Rectal smooth muscle tissue (tissue), 1 donor: ENCODE measurements at regions not wholly inside any gene's neighbourhood (a gene's known extent, or its start where the extent isn't known, plus 50 kb on each side); places are given as distances from the start of the nearest gene placed in this dataset.
"Not testable (repeated sequence)": the region's sequence is repeated elsewhere in the genome, so short reads cannot be mapped to it uniquely, and the experiment has no call there.

Experiments used
- H3K27ac ChIP-seq: one replicate; pipeline ENCODE4 v1.7.0; 2013; ENCODE audit warnings: low read depth, low read length, inconsistent platforms
- H3K27me3 ChIP-seq: one replicate; pipeline ENCODE4 v1.7.0; 2013; ENCODE audit warnings: low read length; ENCODE audit not compliant: control insufficient read depth, insufficient read depth
- H3K36me3 ChIP-seq: one replicate; pipeline ENCODE4 v1.7.0; 2013; ENCODE audit warnings: low read length; ENCODE audit not compliant: control insufficient read depth, insufficient read depth
- H3K4me1 ChIP-seq: one replicate; pipeline ENCODE4 v1.7.0; 2013; ENCODE audit warnings: low read length; ENCODE audit not compliant: control insufficient read depth, insufficient read depth
- H3K4me3 ChIP-seq: one replicate; pipeline ENCODE4 v1.7.0; 2013; ENCODE audit warnings: low read length
- H3K9ac ChIP-seq: one replicate; pipeline ENCODE4 v1.7.0; 2013; ENCODE audit warnings: low read length

GRCh38 chr5:104327801-104328200, 765.2 kb upstream of the NUDT12 start:
- Histone ChIP-seq H3K27me3 (no peaks in the 10 kb centered on the region), H3K9ac (no peak overlapping the region), H3K4me1 (no peaks in the 10 kb centered on the region)

GRCh38 chr5:104326966-104327365, 764.4 kb upstream of the NUDT12 start:
- H3K9ac ChIP-seq, result no peak overlapping the region
- H3K27me3 ChIP-seq, result no peaks in the 10 kb centered on the region
- no peaks in the 10 kb centered on the region for H3K4me1 ChIP-seq
- H3K36me3 ChIP-seq, result no peaks in the 10 kb centered on the region
- no peak overlapping the region for H3K4me3 ChIP-seq
- no peak overlapping the region for H3K27ac ChIP-seq

More at GRCh38 chr5:104327801-104328200, 765.2 kb upstream of the NUDT12 start:
- Histone ChIP-seq H3K36me3 (no peaks in the 10 kb centered on the region), H3K4me3 (no peak overlapping the region), H3K27ac (no peak overlapping the region)

GRCh38 chr5:104325356-104325755, 762.8 kb upstream of the NUDT12 start:
- no peak overlapping the region for H3K4me3 ChIP-seq
- H3K36me3 ChIP-seq, result no peaks in the 10 kb centered on the region
- H3K27ac ChIP-seq, result no peak overlapping the region
- no peak overlapping the region for H3K9ac ChIP-seq
- no peaks in the 10 kb centered on the region for H3K27me3 ChIP-seq
- no peaks in the 10 kb centered on the region for H3K4me1 ChIP-seq

GRCh38 chr5:104316676-104317075, 754.1 kb upstream of the NUDT12 start:
- not testable (repeated sequence) for H3K9ac ChIP-seq, H3K27ac ChIP-seq, H3K27me3 ChIP-seq, H3K4me3 ChIP-seq, H3K36me3 ChIP-seq, H3K4me1 ChIP-seq

- no peaks in the 10 kb centered on the region for H3K36me3 ChIP-seq
- H3K4me3 ChIP-seq, result no peak overlapping the region
Observed at GRCh38 chr5:104312481-104312880, 749.9 kb upstream of the NUDT12 start.

GRCh38 chr5:104305602-104306001, 743.0 kb upstream of the NUDT12 start:
- Histone ChIP-seq H3K36me3 (no peaks in the 10 kb centered on the region), H3K27me3 (no peaks in the 10 kb centered on the region), H3K4me3 (no peak overlapping the region), H3K9ac (no peak overlapping the region), H3K27ac (no peak overlapping the region), H3K4me1 (no peaks in the 10 kb centered on the region)

More at GRCh38 chr5:104312481-104312880, 749.9 kb upstream of the NUDT12 start:
- H3K27ac ChIP-seq, result no peak overlapping the region
- H3K9ac ChIP-seq, result no peak overlapping the region
- H3K27me3 ChIP-seq, result no peaks in the 10 kb centered on the region
- H3K4me1 ChIP-seq, result no peaks in the 10 kb centered on the region

- H3K36me3 ChIP-seq, result no peaks in the 10 kb centered on the region
- H3K4me3 ChIP-seq, result no peak overlapping the region
- H3K27ac ChIP-seq, result no peak overlapping the region
- H3K27me3 ChIP-seq, result no peaks in the 10 kb centered on the region
- peaks cover 2% of the 10 kb centered on the region for H3K4me1 ChIP-seq
- H3K9ac ChIP-seq, result no peak overlapping the region
Observed at GRCh38 chr5:104299998-104300706, 737.6 kb upstream of the NUDT12 start.

GRCh38 chr5:104298518-104298917, 735.9 kb upstream of the NUDT12 start:
- no peaks in the 10 kb centered on the region for H3K36me3 ChIP-seq
- no peak overlapping the region for H3K9ac ChIP-seq
- H3K4me1 ChIP-seq, result peaks cover 2% of the 10 kb centered on the region
- no peak overlapping the region for H3K27ac ChIP-seq
- no peak overlapping the region for H3K4me3 ChIP-seq
- no peaks in the 10 kb centered on the region for H3K27me3 ChIP-seq

GRCh38 chr5:104297076-104297475, 734.5 kb upstream of the NUDT12 start:
- H3K36me3 ChIP-seq, result no peaks in the 10 kb centered on the region

GRCh38 chr5:104295991-104296390, 733.4 kb upstream of the NUDT12 start:
- H3K4me3 ChIP-seq, result no peak overlapping the region
- H3K9ac ChIP-seq, result no peak overlapping the region
- peaks cover 2% of the 10 kb centered on the region for H3K4me1 ChIP-seq
- H3K36me3 ChIP-seq, result no peaks in the 10 kb centered on the region
- H3K27me3 ChIP-seq, result no peaks in the 10 kb centered on the region
- H3K27ac ChIP-seq, result no peak overlapping the region

More at GRCh38 chr5:104297076-104297475, 734.5 kb upstream of the NUDT12 start:
- Histone ChIP-seq H3K27ac (no peak overlapping the region), H3K4me1 (peaks cover 2% of the 10 kb centered on the region), H3K27me3 (no peaks in the 10 kb centered on the region), H3K9ac (no peak overlapping the region), H3K4me3 (no peak overlapping the region)

- H3K9ac ChIP-seq, result no peak overlapping the region
- H3K36me3 ChIP-seq, result no peaks in the 10 kb centered on the region
- H3K27me3 ChIP-seq, result no peaks in the 10 kb centered on the region
- H3K4me3 ChIP-seq, result no peak overlapping the region
- no peaks in the 10 kb centered on the region for H3K4me1 ChIP-seq
- H3K27ac ChIP-seq, result no peak overlapping the region
Observed at GRCh38 chr5:104283136-104283535, 720.5 kb upstream of the NUDT12 start.

- Histone ChIP-seq H3K9ac (no peak overlapping the region), H3K27me3 (no peaks in the 10 kb centered on the region), H3K4me1 (no peaks in the 10 kb centered on the region), H3K36me3 (no peaks in the 10 kb centered on the region), H3K27ac (no peak overlapping the region), H3K4me3 (no peak overlapping the region)
Observed at GRCh38 chr5:104273725-104274124, 711.1 kb upstream of the NUDT12 start.

- no peak overlapping the region for H3K27ac ChIP-seq
- no peaks in the 10 kb centered on the region for H3K36me3 ChIP-seq
- no peak overlapping the region for H3K4me3 ChIP-seq
- no peak overlapping the region for H3K9ac ChIP-seq
- no peaks in the 10 kb centered on the region for H3K27me3 ChIP-seq
- H3K4me1 ChIP-seq, result no peaks in the 10 kb centered on the region
Observed at GRCh38 chr5:104267320-104268015, 704.9 kb upstream of the NUDT12 start.
